ENCODE measurements at regions not wholly inside any gene's neighbourhood (a gene's known extent, or its start where the extent isn't known, plus 50 kb on each side); places are given as distances from the start of the nearest gene placed in this dataset.

DNA sequence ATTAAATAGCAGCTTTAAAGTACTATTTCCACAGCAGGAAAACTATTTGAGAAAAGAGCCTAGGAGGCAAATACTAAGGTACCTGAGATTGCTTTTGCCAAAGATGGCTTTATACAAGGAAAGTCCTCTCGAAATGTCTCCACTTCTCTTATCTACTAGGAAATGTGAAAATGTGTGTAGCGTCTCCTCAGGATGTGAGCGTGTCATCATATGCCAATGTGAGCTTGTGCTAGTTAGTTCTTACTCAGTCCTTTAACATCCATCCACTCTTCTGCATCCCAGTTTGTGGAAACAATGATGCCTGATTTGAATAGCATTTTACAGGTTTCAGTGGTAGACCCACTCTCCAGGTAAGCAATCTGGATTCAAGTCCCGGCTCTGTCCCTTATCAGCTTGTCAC is 421.0 kb downstream of the DYNC2H1 start:
- DNase-seq = no peak

DNA sequence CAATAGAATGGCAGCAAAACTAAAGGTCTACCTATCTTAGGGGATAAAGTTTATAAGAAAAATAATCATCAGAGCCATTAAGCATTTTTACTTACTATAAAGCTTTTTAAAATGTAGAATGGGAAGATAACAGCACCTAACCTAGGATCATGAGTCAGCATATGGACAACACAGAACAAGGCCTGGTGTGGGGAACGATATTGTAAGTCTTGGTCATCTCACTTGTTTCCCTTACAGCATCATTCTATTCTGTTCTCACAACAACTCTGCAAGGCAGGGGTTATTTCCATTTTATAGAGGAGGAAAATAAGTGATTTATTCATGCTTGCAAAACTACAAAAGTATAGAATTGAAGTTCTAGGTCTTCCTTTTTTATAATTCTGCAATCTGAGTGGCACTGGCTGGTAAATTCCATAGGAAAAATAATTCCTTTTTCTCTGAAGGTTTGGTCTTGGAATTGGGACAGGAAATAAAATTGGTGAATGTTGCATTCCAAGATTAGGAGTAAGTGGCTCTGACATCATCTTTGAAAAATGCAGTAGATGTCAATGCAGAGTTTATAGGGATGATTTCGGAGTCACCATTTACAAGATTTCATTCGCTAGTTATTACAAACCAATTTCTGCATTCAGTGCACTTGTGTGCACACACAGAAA is 423.0 kb downstream of the DYNC2H1 start:
- no peak for DNase-seq

DNA sequence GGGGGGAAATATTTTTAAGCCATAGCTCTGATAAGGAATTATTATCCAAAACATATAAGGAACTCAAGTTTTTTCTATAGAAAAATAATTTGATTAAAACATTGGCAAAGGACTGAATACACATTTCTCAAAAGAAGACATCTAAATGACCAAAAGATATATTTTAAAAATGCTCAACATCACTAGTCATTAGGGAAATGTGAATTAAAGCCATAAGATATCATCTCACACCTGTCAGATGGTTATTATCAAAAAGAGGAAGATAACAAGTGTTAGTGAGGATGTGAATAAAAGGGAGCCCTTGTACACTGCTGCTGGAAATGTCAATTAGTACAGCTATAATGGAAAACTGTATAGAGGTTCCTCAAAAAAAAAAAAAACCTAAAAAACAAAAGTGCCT is 425.0 kb downstream of the DYNC2H1 start:
- DNase-seq = no peak

DNA sequence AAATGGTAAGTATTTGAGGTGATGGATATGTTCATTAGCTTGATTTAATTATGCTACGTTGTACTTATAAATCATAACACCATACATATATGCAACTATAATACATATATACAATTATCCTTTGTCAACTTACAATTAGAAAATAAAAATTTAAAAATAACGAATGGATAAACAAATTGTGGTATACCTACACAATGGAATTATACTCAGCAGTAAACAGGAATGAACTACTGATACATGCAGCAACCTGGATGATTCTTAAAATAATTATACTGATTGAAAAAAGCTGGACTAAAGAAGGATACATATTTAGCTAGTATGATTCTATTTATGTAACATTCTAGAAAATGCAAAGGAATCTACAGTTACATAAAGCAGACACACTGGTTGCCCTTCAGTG is 425.7 kb downstream of the DYNC2H1 start:
- no peak for DNase-seq

DNA sequence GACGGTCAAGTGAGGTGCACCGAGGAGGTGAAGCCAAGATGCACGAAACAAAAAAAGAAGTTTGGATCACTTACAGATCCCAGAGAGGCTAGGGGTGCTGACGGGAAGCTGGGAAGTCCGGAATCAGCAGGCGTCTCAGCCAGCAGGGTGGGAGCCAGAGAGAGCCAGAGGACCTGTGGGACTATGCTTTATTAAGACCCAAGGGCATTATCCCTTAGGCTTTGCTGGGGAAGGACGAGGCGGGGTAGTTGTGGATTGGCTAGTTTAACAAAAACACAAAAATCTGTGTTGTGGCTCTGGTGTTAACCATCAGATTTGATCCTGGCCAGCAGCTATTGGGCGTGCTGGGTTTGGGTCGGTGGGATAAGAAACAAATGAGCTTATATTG is 427.1 kb downstream of the DYNC2H1 start:
- no peak for DNase-seq

DNA sequence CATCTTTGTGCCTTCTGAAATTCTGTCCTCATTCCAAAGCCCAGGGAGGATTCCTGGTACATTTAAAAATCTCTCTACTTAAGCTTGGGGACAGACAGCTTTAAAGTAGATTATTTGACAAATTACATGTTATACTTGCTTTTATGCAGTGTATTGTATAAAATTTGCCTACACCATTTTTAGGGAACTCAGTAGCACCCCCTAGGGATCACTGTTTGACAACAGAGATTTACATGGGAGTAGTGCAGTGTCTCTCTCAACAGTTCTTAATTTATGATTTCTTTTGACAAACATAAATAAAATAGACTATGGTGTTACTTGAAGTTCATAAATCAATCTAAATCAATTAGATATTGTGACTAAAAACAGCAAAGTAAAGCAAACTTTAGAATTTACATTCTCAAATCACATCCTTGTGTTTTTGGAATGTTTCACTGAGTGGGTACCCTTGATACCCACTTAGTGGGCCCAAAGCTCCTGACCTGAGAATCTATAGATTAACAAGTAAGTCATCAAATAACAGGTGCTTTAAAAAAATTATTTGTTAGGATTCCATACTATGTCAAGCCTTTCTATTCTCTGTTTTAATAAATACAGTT is 428.8 kb downstream of the DYNC2H1 start:
- no peak for DNase-seq

DNA sequence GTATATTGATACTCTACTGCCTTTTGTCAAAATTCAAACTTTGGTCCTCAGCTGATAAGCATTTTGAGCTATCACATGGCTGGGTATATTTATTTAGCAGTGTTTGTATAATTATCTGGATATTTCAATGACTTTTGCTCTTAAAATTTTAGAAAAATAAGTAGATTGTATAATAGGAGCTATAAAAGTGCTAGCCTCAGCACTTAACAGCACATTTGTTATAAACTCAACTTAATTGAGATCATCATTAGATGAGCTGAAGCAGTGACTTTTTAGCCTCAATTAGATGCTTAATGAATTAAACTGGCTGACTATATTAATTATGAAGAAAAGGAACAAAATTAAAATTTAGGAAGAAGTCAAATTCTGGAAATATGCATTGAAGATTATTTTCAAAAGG is 429.9 kb downstream of the DYNC2H1 start:
- no peak for DNase-seq

DNA sequence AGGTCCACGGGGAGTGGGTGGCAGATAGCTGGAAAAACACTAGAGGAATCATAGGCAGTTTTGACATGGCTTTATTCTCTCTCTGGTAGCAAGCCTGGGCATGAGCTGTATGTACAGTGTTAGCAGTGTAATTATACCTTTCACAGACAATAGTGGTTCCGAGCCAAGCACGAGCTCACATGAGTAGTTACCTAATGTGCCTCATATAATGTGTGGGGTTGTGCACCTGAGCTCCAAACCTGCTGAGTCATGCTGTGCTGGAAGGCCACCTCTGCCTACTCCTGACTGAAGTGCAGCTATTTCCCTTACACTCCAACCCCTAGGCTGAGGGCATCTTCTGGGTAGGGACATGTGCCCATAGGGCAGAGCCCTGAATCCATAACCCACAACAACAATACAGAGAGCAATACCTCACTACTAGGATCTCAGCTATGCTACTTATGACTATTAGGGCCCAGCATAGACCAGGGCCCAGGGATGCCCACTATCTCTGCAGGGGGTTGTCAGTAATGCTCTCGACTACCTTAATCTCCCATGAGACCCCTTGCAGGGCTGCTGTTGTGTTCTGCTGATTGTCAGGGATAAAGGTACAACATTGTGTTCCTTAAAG is 432.1 kb downstream of the DYNC2H1 start:
- DNase-seq = no peak

DNA sequence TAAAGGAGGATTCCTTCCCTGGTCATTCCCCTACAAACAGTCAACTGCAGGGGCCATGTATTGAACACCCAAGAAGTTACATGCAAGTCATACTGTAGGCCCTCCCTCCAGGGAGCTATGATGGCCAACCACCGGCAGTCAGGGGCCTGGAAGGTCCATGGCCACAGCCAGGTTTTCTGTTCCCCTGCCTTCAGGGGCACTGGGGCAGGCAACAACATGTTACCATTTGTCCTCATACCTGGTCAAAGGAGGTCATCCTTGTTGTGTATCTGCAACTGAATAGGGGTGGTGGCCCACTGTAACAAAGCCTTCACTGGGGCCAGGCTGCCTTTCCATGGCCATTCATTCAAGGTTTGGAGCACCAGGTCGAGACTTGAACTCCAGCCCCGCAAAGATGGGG is 433.6 kb downstream of the DYNC2H1 start:
- no peak for DNase-seq

DNA sequence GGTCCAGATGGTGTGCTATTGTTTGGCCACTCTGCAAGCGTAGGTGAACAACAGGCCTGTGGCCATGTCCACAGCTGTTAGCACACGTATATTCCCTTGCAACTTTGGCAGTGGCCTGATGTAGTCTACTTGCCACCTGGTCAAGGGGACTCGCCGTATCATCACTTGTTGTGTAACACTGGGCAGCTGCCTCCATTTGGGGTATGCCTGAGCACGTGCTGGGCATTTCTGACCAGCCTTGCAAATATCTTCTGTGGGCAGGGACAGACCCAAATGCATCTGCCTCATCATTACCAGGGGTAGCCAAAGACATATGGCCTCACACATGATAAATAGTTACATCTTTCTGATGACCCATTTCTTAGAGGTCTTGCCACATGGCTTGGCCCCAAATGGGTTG is 434.2 kb downstream of the DYNC2H1 start:
- DNase-seq = no peak

DNA sequence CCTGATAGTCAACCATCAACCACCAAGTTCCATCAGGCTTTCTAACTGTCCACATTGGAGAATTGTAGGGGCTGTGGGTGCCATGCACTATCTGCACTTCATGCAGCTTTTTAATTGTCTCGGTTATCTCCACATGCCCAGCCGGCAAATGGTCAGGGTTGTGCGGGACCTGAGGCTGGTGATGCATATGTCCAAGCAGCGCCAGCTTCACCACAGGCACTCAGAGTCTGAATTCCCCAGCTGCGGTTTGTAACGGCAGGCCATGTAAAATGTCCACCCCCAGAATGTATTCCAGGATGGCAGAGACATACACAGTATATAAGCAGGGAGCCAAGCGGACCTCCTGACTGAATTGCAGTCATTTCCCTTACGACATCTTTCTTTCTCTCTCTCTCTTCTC is 435.6 kb downstream of the DYNC2H1 start:
- DNase-seq = no peak

DNA sequence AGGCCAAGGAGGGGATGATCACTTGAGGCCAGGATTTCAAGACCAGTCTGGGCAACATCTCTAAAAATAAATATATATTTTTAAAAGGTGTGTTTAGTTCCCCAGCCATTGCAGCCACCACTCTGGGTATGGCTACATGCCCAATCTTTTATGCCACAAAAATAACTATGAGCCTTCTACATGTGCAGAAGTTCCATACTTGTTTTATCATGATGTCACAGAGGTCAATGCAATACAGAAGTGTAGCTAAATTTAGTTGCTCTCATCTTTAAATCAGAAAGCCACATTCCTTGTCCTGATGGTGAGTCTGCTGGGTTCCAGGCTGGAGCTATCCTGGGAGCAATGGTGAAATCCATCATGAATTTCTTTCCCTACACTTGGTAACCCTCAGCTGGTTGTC is 436.3 kb downstream of the DYNC2H1 start:
- no peak for DNase-seq

DNA sequence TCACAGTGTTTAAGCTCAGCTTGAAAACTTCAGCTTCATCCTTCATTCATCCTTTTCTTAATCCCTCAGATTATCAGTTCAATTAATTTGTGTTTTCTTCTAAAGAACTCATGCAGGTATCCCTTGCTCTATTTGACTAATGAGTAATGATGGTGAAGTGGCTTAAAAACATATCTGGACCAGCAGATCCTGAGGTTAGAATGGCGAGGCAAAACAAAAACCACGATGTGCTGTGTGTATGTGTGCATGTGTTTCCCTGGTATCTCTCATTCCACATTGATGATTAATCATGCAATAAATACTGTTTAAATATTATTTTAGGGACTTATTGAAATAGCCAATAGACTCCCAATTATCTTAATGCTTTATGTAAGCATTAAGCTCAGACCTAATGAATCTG is 437.0 kb downstream of the DYNC2H1 start:
- DNase-seq = no peak

DNA sequence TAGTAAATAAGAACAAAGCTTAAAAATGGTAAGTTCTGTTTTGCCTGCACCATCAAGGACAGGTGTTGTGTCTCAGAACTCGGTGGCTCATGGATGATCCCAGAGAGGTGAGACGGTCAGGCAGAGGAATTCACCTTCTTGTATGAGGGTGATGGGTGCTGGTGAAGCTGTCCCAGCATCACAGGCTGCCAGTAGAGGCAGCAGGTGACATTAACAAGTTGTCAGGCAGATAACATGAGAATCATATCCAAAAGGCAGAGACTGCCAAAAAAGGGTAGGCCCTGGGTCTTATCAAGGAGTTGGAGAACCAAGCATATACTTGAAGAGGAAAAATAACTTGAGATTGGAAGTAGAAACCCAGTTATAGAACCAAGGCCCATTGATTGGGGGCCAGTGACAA is 437.8 kb downstream of the DYNC2H1 start:
- no peak for DNase-seq

DNA sequence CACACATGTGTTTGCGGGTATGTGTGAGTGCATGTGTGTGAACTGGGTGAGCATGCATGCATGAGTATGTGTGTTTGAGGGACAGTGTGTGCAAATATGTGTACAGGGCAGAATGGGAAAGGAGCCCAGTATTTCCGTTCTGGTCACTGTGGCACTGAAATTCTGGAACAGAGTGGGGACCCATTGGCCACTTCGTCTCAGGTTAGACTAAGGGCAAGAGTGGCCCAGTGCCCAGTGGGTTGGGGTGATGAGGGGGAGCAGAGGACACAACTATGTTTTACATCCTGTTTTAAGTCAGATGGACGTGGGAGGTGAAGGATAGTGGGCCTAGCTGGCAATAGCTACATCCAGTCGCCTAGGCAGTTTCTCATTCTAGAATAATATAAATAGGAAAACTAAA is 438.5 kb downstream of the DYNC2H1 start:
- DNase-seq = no peak

DNA sequence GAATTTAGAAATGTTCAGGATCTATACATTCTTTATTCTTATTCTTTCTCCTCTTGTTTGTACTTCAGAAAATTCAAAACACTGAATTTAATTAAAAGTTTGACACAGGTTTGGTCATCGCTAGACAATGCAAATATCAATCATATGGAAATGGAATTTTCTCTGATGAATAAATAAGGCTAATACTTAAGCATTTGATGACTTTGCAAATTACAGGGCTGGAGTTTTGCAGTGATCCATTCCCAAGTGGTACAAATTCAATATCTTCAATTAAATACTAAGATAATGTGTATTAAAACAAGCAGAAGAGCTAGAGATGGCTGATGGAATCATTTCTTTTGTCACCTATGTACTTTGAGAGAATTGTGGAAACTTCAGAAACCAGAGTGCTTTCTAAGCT is 439.6 kb downstream of the DYNC2H1 start:
- DNase-seq = no peak

DNA sequence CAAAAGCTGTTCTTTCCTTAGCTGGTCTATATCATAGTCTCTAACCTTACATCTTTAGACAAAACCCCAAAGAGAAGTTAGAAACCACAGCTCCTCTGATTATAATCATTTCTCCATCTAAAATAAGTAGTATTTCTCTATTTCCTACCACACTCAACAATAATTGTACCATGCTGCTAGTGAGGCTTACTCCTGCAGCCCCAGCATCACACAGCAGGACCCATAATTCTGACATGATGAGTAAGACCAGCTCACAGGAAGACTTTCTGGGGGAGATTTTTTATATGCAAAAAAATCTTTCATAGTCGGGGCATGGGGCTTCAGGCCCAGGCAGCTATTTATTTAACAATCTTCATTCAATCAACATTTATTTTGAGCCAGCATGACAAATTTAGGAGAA is 441.6 kb downstream of the DYNC2H1 start:
- DNase-seq = no peak

DNA sequence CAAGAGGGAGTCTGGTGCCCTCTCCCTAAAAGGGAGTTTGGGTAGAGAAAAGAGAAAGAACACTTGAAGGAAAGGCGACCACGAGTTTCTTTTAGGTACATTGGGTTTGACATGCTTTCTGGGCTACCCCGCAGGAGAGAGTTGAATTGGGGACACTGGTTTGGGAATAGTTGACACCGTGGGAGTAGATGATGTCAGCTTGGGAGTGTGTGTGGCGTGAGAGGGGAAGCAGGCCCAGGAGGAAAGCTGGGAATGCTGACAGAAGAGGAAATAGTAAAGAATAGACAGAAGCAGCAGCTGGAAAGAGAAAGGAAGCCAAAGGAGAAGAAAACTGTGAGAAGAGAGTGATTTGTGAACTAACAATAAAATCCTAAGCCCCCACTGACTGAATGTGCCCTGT is 442.9 kb downstream of the DYNC2H1 start:
- DNase-seq = no peak

DNA sequence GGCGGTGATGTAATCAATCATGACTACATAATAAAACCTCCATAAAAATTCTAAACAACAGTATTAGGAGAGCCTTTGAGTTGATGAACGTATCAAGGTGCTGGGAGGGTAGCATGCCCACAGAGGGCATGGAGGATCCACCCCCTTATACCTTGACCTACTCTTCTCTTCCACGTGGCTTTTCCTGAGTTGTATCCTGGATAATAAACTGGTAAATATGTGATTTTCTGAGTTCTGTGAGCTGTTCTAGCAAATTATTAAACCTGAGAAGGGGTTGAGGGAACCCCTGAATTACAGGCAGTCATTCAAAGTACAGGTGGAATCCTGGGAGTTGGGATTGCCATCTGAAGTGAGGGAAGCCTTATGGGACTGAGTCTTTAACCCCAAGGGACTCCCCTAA is 446.9 kb downstream of the DYNC2H1 start:
- no peak for DNase-seq

DNA sequence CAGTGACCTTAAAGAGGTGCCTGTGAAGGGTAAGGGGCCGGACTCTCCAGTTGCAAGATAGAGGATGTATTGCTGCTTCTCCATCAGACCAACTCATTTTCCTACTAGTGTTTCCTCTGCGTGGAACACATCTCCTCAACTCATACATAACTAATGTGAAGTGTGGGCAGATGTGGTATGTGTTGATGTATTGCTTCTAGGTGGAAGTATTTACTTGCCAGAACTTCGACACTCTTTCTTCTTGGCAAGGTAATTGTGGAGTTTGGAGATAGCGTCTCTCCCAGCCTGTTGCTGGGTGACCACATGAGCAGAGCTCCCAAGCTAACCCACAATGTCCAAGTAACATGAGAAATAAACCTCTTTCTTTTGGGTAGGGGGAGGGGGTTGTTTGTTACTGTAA is 456.9 kb downstream of the DYNC2H1 start:
- DNase-seq = no peak

DNA sequence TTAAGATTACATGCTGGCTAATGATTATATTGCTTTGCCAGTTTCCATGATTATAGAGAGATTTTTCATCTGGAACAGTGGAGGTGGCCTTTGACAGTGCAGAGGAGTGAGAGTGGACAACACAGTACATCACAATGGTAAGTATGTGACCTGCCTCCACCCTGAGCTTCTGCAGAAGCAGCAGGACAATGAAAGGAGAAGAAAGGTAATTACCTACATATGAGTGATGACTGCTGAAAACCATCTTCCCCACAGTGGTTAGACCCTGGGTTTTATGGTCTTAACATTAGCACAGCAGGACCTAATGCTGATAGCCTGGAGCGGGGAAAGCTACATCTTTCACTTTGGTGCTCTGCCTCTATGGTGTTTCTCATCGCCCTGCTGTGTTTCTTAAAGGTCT is 454.7 kb upstream of the DDI1 start:
- no peak for DNase-seq

DNA sequence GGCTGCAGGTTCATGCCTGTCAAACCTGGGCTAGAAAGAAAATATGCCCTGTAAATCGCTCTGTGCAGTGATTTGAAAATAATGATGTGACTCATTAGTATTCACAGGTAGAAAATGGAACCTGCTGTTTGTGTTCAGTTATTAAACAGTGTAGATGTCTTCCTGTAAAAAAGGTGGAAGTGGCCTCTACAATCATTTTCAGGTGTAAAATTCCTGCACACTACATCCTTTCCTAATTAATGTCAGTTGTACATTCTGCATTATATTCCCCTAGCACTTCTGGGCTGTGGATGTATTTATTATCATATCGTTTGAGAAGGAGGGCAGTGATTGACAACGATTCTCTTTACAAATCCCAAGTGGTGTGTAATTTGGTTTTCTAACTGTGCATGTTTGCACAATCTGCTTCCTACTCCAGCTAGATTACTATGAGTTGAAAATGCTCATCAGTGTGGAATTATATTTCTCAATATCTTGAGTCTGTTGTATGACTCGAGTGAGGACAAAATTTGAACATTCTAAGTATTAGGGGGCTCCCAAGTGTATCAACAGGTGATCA is 454.0 kb upstream of the DDI1 start:
- DNase-seq = no peak

DNA sequence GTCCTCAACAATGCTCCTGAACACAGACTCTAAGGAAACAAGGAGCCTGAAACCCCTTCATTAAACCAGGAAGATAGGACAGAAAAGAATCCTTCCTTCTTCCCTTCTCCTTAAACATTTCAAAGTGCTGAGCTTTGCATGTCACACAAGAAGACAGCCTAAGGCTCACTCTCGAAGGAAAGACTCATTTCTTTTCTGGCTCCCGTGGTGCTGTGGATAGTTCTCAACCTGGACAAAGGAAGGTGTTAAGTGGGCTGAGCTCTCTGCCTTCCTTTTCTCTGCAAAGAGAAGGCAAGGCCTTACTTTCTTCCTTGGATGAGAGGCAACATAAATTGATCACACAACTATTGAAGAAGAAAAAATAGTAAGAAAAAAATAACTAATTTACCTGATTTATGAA is 452.4 kb upstream of the DDI1 start:
- no peak for DNase-seq

DNA sequence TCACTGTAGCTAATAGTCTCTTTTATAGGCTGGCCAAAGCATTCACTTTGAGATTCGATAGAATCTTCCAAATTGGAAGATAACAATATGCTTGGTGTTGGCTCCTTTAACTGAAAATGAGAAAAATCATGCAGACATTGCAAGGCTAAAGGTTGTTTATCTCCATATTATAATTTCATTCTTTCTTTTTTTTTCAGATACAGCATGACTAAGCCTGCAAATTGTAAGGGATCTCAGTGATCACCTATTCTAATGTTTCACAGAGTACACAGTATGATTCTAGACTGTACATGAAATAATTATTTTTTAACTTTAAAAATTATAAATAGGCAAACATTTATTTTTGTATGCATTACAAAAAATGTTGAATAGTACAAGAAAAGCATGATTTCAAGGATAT is 451.7 kb upstream of the DDI1 start:
- DNase-seq = no peak

DNA sequence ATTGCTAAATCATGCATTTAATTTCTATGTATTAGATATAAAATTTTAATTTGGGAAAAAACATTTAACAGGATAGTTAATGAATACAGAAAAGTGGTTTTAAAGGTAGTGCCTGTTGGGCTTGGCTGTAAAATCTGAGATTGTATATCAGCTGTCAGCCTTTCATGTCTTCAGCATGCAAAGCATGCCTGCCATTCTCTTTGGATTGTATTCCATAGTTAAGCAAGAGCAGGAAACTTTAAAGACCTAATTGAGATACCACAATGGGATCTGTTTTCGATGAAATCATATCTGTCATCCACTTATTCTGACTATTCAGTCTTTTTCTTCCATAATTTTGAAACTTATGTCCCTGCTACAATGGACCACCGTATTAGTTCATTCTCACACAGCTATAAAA is 451.0 kb upstream of the DDI1 start:
- DNase-seq = no peak

Data from activated CD4-positive, alpha-beta T cell treated with anti-CD3 and anti-CD28 coated beads, Interleukin-2, amount 50 U/mL, for 4 hours (primary cell).